Sigmoid colon (tissue), 4 donors: ENCODE measurements at regions not wholly inside any gene's neighbourhood (a gene's known extent, or its start where the extent isn't known, plus 50 kb on each side); places are given as distances from the start of the nearest gene placed in this dataset.

Source experiments
- CTCF ChIP-seq, 4 experiments: fragments of 450-650 bp in 3 of 4; fragments of 200-600 bp in 1 of 4; IDR thresholded peaks; one replicate each; pipeline ENCODE4 v1.5.1; 2016 to 2019; ENCODE audit warnings: antibody characterized with exemption in 4 of 4, mild to moderate bottlenecking in 3 of 4, moderate library complexity in 2 of 4
- EP300 ChIP-seq, 4 donors: sonication (generic); formaldehyde crosslinking; IDR thresholded peaks; one replicate each; pipeline ENCODE4 v1.6.1; 2017; ENCODE audit warnings: antibody characterized with exemption in 4 of 4
- POLR2A ChIP-seq, 2 donors: fragments of 450-650 bp; IDR thresholded peaks; one replicate each; pipeline ENCODE4 v1.6.1; 2016; ENCODE audit warnings: antibody characterized with exemption in 2 of 2, mild to moderate bottlenecking in 2 of 2, moderate library complexity in 2 of 2
- POLR2AphosphoS5 ChIP-seq, 4 donors: sonication (generic); formaldehyde crosslinking; IDR thresholded peaks; one replicate each; pipeline ENCODE4 v1.6.1; 2017; ENCODE audit warnings: antibody characterized with exemption in 4 of 4

- TF ChIP-seq POLR2A (IDR thresholded peaks at IDR 0.05): no peak
- no peak for TF ChIP-seq CTCF (IDR thresholded peaks at IDR 0.05)
- no peak for TF ChIP-seq EP300 (IDR thresholded peaks at IDR 0.05)
- no peak for TF ChIP-seq POLR2AphosphoS5 (IDR thresholded peaks at IDR 0.05)
These were observed 325.9 kb upstream of the TNC start for GRCh38 chr9:115443890-115444289.
